ENCODE measurements at regions not wholly inside any gene's neighbourhood (a gene's known extent, or its start where the extent isn't known, plus 50 kb on each side); places are given as distances from the start of the nearest gene placed in this dataset.

DNA sequence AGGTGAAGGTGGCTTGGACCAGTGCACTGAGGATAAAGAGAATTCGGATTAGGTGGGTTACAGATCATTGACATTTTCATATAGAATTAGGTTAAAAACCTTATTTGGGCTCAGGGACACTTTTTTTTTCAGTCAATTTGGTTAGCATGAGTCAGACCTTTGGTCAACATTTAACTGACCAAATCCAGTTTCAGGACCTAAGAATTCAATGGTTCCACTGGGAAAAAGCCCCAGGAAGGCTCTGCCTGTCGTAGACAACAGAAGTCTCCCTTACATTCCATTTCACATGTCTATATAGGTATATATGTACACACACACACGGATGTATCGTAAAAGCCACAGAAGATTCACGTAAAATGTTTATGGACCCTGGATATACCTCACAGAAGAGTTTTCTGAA, 184.2 kb upstream of the RREB1 start:
- Histone ChIP-seq H4K20me1 (ENCODE audit: insufficient read depth, low read length) (no peaks in the 10 kb centered on the region), H3K4me1 (ENCODE audit: insufficient read depth, low read length, severe bottlenecking) (peaks cover 7% of the 10 kb centered on the region), H3K9me3 (ENCODE audit: low read length) (no peaks in the 10 kb centered on the region), H3K27me3 (ENCODE audit: insufficient read depth, low read length) (no peaks in the 10 kb centered on the region), H3K79me2 (ENCODE audit: insufficient read depth, low read length) (no peaks in the 10 kb centered on the region), H2AFZ (ENCODE audit: low read length) (no peak overlapping the region), H3K4me3 (ENCODE audit: low read depth, low read length, poor library complexity, severe bottlenecking) (no peak overlapping the region), H3K27ac (ENCODE audit: low read depth, low read length, poor library complexity, severe bottlenecking) (no peak overlapping the region), H3K4me2 (ENCODE audit: low read length) (no peak overlapping the region), H3K36me3 (ENCODE audit: insufficient read depth, low read length) (no peaks in the 10 kb centered on the region), H3K9ac (ENCODE audit: low read length) (no peak overlapping the region), H3K9me2 (ENCODE audit: low read depth, low read length) (no peaks in the 10 kb centered on the region), H3F3A (ENCODE audit: insufficient read depth, low read length) (no peaks in the 10 kb centered on the region)
- TF ChIP-seq, protein P1, sequence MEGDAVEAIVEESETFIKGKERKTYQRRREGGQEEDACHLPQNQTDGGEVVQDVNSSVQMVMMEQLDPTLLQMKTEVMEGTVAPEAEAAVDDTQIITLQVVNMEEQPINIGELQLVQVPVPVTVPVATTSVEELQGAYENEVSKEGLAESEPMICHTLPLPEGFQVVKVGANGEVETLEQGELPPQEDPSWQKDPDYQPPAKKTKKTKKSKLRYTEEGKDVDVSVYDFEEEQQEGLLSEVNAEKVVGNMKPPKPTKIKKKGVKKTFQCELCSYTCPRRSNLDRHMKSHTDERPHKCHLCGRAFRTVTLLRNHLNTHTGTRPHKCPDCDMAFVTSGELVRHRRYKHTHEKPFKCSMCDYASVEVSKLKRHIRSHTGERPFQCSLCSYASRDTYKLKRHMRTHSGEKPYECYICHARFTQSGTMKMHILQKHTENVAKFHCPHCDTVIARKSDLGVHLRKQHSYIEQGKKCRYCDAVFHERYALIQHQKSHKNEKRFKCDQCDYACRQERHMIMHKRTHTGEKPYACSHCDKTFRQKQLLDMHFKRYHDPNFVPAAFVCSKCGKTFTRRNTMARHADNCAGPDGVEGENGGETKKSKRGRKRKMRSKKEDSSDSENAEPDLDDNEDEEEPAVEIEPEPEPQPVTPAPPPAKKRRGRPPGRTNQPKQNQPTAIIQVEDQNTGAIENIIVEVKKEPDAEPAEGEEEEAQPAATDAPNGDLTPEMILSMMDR (IDR thresholded peaks at IDR 0.05; ENCODE audit: low read length): no peak
- TF ChIP-seq EZH2 (IDR thresholded peaks at IDR 0.05; ENCODE audit: borderline replicate concordance, low read length): no peak

DNA sequence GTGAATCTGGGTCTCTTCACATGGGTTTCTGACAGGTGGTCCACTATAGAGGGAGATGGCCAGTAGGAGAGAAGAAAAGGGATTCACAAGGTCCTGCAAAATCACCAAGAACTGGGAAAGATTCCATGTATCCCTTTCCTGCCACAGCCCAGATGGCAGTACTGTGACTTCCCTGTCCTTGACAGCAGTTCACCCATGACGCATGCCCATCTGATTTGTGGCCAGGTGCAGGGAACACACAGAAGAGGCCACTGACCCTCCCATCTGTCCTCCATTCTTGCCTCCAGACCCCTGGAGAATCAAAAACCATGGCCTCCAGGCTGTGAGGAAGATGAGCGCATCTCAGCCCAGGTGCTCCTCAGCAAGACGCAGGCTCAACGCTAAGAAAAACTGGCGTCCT, 183.1 kb upstream of the RREB1 start:
- TF ChIP-seq, protein P1 (IDR thresholded peaks at IDR 0.05; ENCODE audit: low read length): no peak
- peaks cover 9% of the 10 kb centered on the region for H3K4me1 ChIP-seq (ENCODE audit: insufficient read depth, low read length, severe bottlenecking)
- no peaks in the 10 kb centered on the region for H3K36me3 ChIP-seq (ENCODE audit: insufficient read depth, low read length)

DNA sequence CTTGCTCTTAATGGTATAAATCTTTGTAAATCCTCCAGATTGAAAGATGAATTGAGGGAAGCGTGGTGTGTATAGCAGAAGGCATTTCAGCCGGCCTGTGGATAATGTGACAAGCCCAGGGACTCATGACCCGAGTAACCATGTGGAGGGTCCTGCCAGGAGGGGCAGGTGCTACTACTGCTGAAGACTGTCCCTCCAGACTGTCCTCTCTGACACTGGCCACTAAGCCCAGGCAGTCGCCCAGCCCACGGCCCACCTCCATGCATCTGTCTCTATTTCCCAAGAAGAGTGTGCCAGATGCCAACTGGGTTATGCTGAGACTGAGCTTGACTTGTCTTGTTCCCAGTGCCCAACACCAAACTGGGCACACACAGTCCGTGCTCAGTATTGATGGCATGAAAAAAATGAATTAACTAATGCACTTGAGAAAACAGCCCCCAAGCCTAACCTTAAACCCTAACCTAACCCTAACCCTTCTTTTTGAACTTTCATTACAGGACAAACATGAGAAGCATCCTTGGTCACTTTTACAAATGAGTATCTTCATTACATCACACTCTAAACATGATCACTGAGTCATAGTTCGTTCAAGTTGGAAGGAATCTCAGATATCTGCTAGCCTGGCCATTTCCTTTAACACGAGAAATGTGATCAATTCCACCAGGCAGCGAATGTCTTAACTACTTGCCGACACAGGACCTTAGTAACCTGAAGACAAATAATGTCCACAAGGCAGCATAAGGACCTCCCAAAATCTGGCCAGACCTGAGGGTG, 182.2 kb upstream of the RREB1 start:
- H3K27ac ChIP-seq (ENCODE audit: low read depth, low read length, poor library complexity, severe bottlenecking): no peak overlapping the region
- H3K27me3 ChIP-seq (ENCODE audit: insufficient read depth, low read length): no peaks in the 10 kb centered on the region
- no peaks in the 10 kb centered on the region for H4K20me1 ChIP-seq (ENCODE audit: insufficient read depth, low read length)
- no peaks in the 10 kb centered on the region for H3F3A ChIP-seq (ENCODE audit: insufficient read depth, low read length)
- H2AFZ ChIP-seq (ENCODE audit: low read length): no peak overlapping the region
- TF ChIP-seq EZH2 (IDR thresholded peaks at IDR 0.05; ENCODE audit: borderline replicate concordance, low read length): no peak
- TF ChIP-seq, protein P1 (IDR thresholded peaks at IDR 0.05; ENCODE audit: low read length): no peak
- H3K9me3 ChIP-seq (ENCODE audit: low read length): no peaks in the 10 kb centered on the region
- no peaks in the 10 kb centered on the region for H3K36me3 ChIP-seq (ENCODE audit: insufficient read depth, low read length)
- no peaks in the 10 kb centered on the region for H3K79me2 ChIP-seq (ENCODE audit: insufficient read depth, low read length)
- no peak overlapping the region for H3K4me2 ChIP-seq (ENCODE audit: low read length)
- H3K9ac ChIP-seq (ENCODE audit: low read length): no peak overlapping the region
- H3K4me3 ChIP-seq (ENCODE audit: low read depth, low read length, poor library complexity, severe bottlenecking): no peak overlapping the region
- H3K9me2 ChIP-seq (ENCODE audit: low read depth, low read length): no peaks in the 10 kb centered on the region
- H3K4me1 ChIP-seq (ENCODE audit: insufficient read depth, low read length, severe bottlenecking): peaks cover 18% of the 10 kb centered on the region

More for the DNA sequence above, 183.1 kb upstream of the RREB1 start:
- Histone ChIP-seq H3F3A (ENCODE audit: insufficient read depth, low read length) (no peaks in the 10 kb centered on the region), H3K79me2 (ENCODE audit: insufficient read depth, low read length) (no peaks in the 10 kb centered on the region), H3K9me2 (ENCODE audit: low read depth, low read length) (no peaks in the 10 kb centered on the region), H3K27me3 (ENCODE audit: insufficient read depth, low read length) (no peaks in the 10 kb centered on the region), H3K9ac (ENCODE audit: low read length) (no peak overlapping the region), H3K4me2 (ENCODE audit: low read length) (no peak overlapping the region), H3K4me3 (ENCODE audit: low read depth, low read length, poor library complexity, severe bottlenecking) (no peak overlapping the region), H3K27ac (ENCODE audit: low read depth, low read length, poor library complexity, severe bottlenecking) (no peak overlapping the region), H4K20me1 (ENCODE audit: insufficient read depth, low read length) (no peaks in the 10 kb centered on the region), H2AFZ (ENCODE audit: low read length) (no peak overlapping the region), H3K9me3 (ENCODE audit: low read length) (no peaks in the 10 kb centered on the region)
